ENCODE measurements at regions not wholly inside any gene's neighbourhood (a gene's known extent, or its start where the extent isn't known, plus 50 kb on each side); places are given as distances from the start of the nearest gene placed in this dataset.
A peak's percentile ranks its signal among the peaks of the same experiment; 100 is the strongest.

- Histone ChIP-seq H3K4me3 (no peak overlapping the region), H3K27ac (no peak overlapping the region), H3K9me3 (no peaks in the 10 kb centered on the region), H3K4me1 (no peaks in the 10 kb centered on the region), H3K27me3 (no peaks in the 10 kb centered on the region), H3K36me3 (no peaks in the 10 kb centered on the region)
- intact Hi-C loops (cut with DNase I): no loop called here
- 52 to 60% methylated on average over 5 of the region's 5 CpGs for WGBS, 2 donors
- no peak for ATAC-seq
- DNase-seq: no peak
- TF ChIP-seq CTCF (IDR thresholded peaks at IDR 0.05): no peak
- no peak for FAIRE-seq
Observed at GRCh38 chr2:122515731-122516290, 760.4 kb downstream of the TSN start.

GRCh38 chr2:122516775-122517174 is 761.3 kb downstream of the TSN start:
- WGBS, 2 donors: 59 to 61% methylated on average over 2 of the region's 2 CpGs
- Histone ChIP-seq H3K27ac (no peak overlapping the region), H3K4me3 (no peak overlapping the region), H3K4me1 (no peaks in the 10 kb centered on the region), H3K9me3 (no peaks in the 10 kb centered on the region), H3K36me3 (no peaks in the 10 kb centered on the region), H3K27me3 (no peaks in the 10 kb centered on the region)
- FAIRE-seq (no peak), ATAC-seq (no peak), DNase-seq (no peak)
- TF ChIP-seq CTCF (IDR thresholded peaks at IDR 0.05): no peak
- intact Hi-C loops (cut with DNase I): no loop called here

GRCh38 chr2:122519366-122519765 is 763.9 kb downstream of the TSN start:
- TF ChIP-seq CTCF (IDR thresholded peaks at IDR 0.05): peak in 1 of 4 donors; percentile 19
- no peaks in the 10 kb centered on the region for H3K9me3 ChIP-seq
- no peak overlapping the region for H3K4me3 ChIP-seq
- 71 to 87% methylated on average over 4 of the region's 4 CpGs for WGBS, 2 donors
- DNase-seq (peak in 1 of 6 donors; percentile 20), FAIRE-seq (no peak), ATAC-seq (peak in 2 of 4 donors; percentile 43 to 47)
- H3K36me3 ChIP-seq: no peaks in the 10 kb centered on the region
- H3K27me3 ChIP-seq: no peaks in the 10 kb centered on the region
- intact Hi-C loops (cut with DNase I): no loop called here
- H3K27ac ChIP-seq: no peak overlapping the region
- no peaks in the 10 kb centered on the region for H3K4me1 ChIP-seq

- H3K36me3 ChIP-seq: no peaks in the 10 kb centered on the region
- 74 to 80% methylated on average over 4 of the region's 4 CpGs for WGBS, 2 donors
- H3K27me3 ChIP-seq: no peaks in the 10 kb centered on the region
- H3K4me3 ChIP-seq: no peak overlapping the region
- no peak for DNase-seq
- H3K4me1 ChIP-seq: no peaks in the 10 kb centered on the region
- H3K27ac ChIP-seq: no peak overlapping the region
- H3K9me3 ChIP-seq: no peaks in the 10 kb centered on the region
- no peak for ATAC-seq
- intact Hi-C loops (cut with DNase I): no loop called here
- no peak for FAIRE-seq
- no peak for TF ChIP-seq CTCF (IDR thresholded peaks at IDR 0.05)
Observed at GRCh38 chr2:122519821-122520611, 764.6 kb downstream of the TSN start.

- Histone ChIP-seq H3K36me3 (no peaks in the 10 kb centered on the region), H3K27ac (no peak overlapping the region), H3K4me3 (no peak overlapping the region), H3K9me3 (no peaks in the 10 kb centered on the region), H3K27me3 (no peaks in the 10 kb centered on the region), H3K4me1 (no peaks in the 10 kb centered on the region)
- no peak for TF ChIP-seq CTCF (IDR thresholded peaks at IDR 0.05)
- intact Hi-C loops (cut with DNase I): no loop called here
- 69 to 73% methylated on average over 4 of the region's 4 CpGs for WGBS, 2 donors
- DNase-seq (no peak), FAIRE-seq (no peak), ATAC-seq (no peak)
Observed at GRCh38 chr2:122523143-122523542, 767.7 kb downstream of the TSN start.
